ENCODE measurements at regions not wholly inside any gene's neighbourhood (a gene's known extent, or its start where the extent isn't known, plus 50 kb on each side); places are given as distances from the start of the nearest gene placed in this dataset.
"Not testable (repeated sequence)": the region's sequence is repeated elsewhere in the genome, so short reads cannot be mapped to it uniquely, and the experiment has no call there.

GRCh38 chr6:150733726-150734125, 131.8 kb upstream of the MTHFD1L start:
- no peak for DNase-seq (ENCODE audit: low read depth in 2 of 3, low spot score in 2 of 3)

- no peak for DNase-seq (ENCODE audit: low read depth in 2 of 3, low spot score in 2 of 3)
These were observed 131.3 kb upstream of the MTHFD1L start for GRCh38 chr6:150734235-150734634.

GRCh38 chr6:150735341-150735851, 130.1 kb upstream of the MTHFD1L start:
- no peak for DNase-seq (ENCODE audit: low read depth in 2 of 3, low spot score in 2 of 3)

- no peak for DNase-seq (ENCODE audit: low read depth in 2 of 3, low spot score in 2 of 3)
These were observed 127.3 kb upstream of the MTHFD1L start for GRCh38 chr6:150738092-150738629.

- DNase-seq (ENCODE audit: low read depth in 2 of 3, low spot score in 2 of 3): no peak
These were observed 125.7 kb upstream of the MTHFD1L start for GRCh38 chr6:150739711-150740349.

- no peak for DNase-seq (ENCODE audit: low read depth in 2 of 3, low spot score in 2 of 3)
These were observed 125.0 kb upstream of the MTHFD1L start for GRCh38 chr6:150740453-150740852.

GRCh38 chr6:150741633-150742200, 123.8 kb upstream of the MTHFD1L start:
- peak in 2 of 3 donors; percentile 43 to 73 for DNase-seq (ENCODE audit: low read depth in 2 of 3, low spot score in 2 of 3)

- no peak for DNase-seq (ENCODE audit: low read depth in 2 of 3, low spot score in 2 of 3)
These were observed 120.8 kb upstream of the MTHFD1L start for GRCh38 chr6:150744522-150745260.

- no peak for DNase-seq (ENCODE audit: low read depth in 2 of 3, low spot score in 2 of 3)
These were observed 119.6 kb upstream of the MTHFD1L start for GRCh38 chr6:150745896-150746295.

- DNase-seq (ENCODE audit: low read depth in 2 of 3, low spot score in 2 of 3): no peak
These were observed 118.3 kb upstream of the MTHFD1L start for GRCh38 chr6:150747155-150747554.

GRCh38 chr6:150749091-150749670, 116.3 kb upstream of the MTHFD1L start:
- no peak for DNase-seq (ENCODE audit: low read depth in 2 of 3, low spot score in 2 of 3)

GRCh38 chr6:150751296-150751695, 114.2 kb upstream of the MTHFD1L start:
- DNase-seq (ENCODE audit: low read depth in 2 of 3, low spot score in 2 of 3): no peak

- DNase-seq (ENCODE audit: low read depth in 2 of 3, low spot score in 2 of 3): no peak
These were observed 113.1 kb upstream of the MTHFD1L start for GRCh38 chr6:150752409-150752808.

GRCh38 chr6:150753371-150754064, 112.0 kb upstream of the MTHFD1L start:
- no peak for DNase-seq (ENCODE audit: low read depth in 2 of 3, low spot score in 2 of 3)

- DNase-seq (ENCODE audit: low read depth in 2 of 3, low spot score in 2 of 3): no peak
These were observed 110.5 kb upstream of the MTHFD1L start for GRCh38 chr6:150755042-150755441.

- DNase-seq (ENCODE audit: low read depth in 2 of 3, low spot score in 2 of 3): no peak
These were observed 110.0 kb upstream of the MTHFD1L start for GRCh38 chr6:150755524-150755923.

- no peak for DNase-seq (ENCODE audit: low read depth in 2 of 3, low spot score in 2 of 3)
These were observed 109.3 kb upstream of the MTHFD1L start for GRCh38 chr6:150756173-150756572.

GRCh38 chr6:150757807-150758206, 107.7 kb upstream of the MTHFD1L start:
- DNase-seq (ENCODE audit: low read depth in 2 of 3, low spot score in 2 of 3): not testable (repeated sequence)

- no peak for DNase-seq (ENCODE audit: low read depth in 2 of 3, low spot score in 2 of 3)
These were observed 106.0 kb upstream of the MTHFD1L start for GRCh38 chr6:150759483-150759882.

GRCh38 chr6:150761771-150762170, 103.7 kb upstream of the MTHFD1L start:
- DNase-seq (ENCODE audit: low read depth in 2 of 3, low spot score in 2 of 3): no peak
